ENCODE measurements at regions not wholly inside any gene's neighbourhood (a gene's known extent, or its start where the extent isn't known, plus 50 kb on each side); places are given as distances from the start of the nearest gene placed in this dataset.

- no peak for TF ChIP-seq CEBPZ (IDR thresholded peaks at IDR 0.05; ENCODE audit: low read length)
- no peak for TF ChIP-seq ZBTB42 (CRISPR knock-in tag; IDR thresholded peaks at IDR 0.05)
- TF ChIP-seq DNMT3B (CRISPR knock-in tag; conservative IDR thresholded peaks at IDR 0.05): no peak
- no peak for TF ChIP-seq CHD4 (IDR thresholded peaks at IDR 0.05; ENCODE audit: borderline replicate concordance, low read length)
- TF ChIP-seq TARDBP (CRISPR knock-in tag; IDR thresholded peaks at IDR 0.05): no peak
- TF ChIP-seq PCBP1 (IDR thresholded peaks at IDR 0.05; ENCODE audit: borderline replicate concordance, low read depth, low read length): no peak
- TF ChIP-seq ZNF800 (CRISPR knock-in tag; IDR thresholded peaks at IDR 0.05): 0 out of 2 replicates have a peak, but pooled peaks have one; percentile 39
- no peak for TF ChIP-seq HMG20B (CRISPR knock-in tag; conservative IDR thresholded peaks at IDR 0.05)
- no peak for TF ChIP-seq RCOR2 (CRISPR knock-in tag; IDR thresholded peaks at IDR 0.05)
- TF ChIP-seq ARNTL (CRISPR knock-in tag; IDR thresholded peaks at IDR 0.05): 0 out of 2 replicates have a peak, but pooled peaks have one; percentile 36
- no peak for TF ChIP-seq EHMT2 (IDR thresholded peaks at IDR 0.05; ENCODE audit: borderline replicate concordance, low read depth, low read length)
- no peak for TF ChIP-seq MIXL1 (CRISPR knock-in tag; IDR thresholded peaks at IDR 0.05)
- TF ChIP-seq CBFB (CRISPR knock-in tag; IDR thresholded peaks at IDR 0.05): no peak
- TF ChIP-seq CCDC6 (CRISPR knock-in tag; IDR thresholded peaks at IDR 0.05): peak; percentile 91; the same call in 1 of the 2 replicates
- TF ChIP-seq, protein P1, sequence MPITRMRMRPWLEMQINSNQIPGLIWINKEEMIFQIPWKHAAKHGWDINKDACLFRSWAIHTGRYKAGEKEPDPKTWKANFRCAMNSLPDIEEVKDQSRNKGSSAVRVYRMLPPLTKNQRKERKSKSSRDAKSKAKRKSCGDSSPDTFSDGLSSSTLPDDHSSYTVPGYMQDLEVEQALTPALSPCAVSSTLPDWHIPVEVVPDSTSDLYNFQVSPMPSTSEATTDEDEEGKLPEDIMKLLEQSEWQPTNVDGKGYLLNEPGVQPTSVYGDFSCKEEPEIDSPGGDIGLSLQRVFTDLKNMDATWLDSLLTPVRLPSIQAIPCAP (CRISPR knock-in tag; IDR thresholded peaks at IDR 0.05; ENCODE audit: low read depth): no peak
- TF ChIP-seq ZNF891 (CRISPR knock-in tag; IDR thresholded peaks at IDR 0.05): no peak; the same call in 1 of the 2 replicates
- TF ChIP-seq FOXP4 (CRISPR knock-in tag; IDR thresholded peaks at IDR 0.05): no peak
- TF ChIP-seq ZFP36L1 (CRISPR knock-in tag; IDR thresholded peaks at IDR 0.05): peak; percentile 82; the same call in 1 of the 2 replicates
- TF ChIP-seq ASH2L (IDR thresholded peaks at IDR 0.05; ENCODE audit: insufficient read length, low read depth, low read length): no peak
- TF ChIP-seq MNT (IDR thresholded peaks at IDR 0.05): no peak
Observed at GRCh38 chr6:14210663-14211561, 93.3 kb downstream of the CD83 start (continued).

Data from HepG2 (cell line).